HG02981 (cell line): ENCODE measurements at regions not wholly inside any gene's neighbourhood (a gene's known extent, or its start where the extent isn't known, plus 50 kb on each side); places are given as distances from the start of the nearest gene placed in this dataset.
"Not testable (repeated sequence)": the region's sequence is repeated elsewhere in the genome, so short reads cannot be mapped to it uniquely, and the experiment has no call there.

Source experiments
- ATAC-seq: cut with Tn5 transposase; IDR thresholded peaks from one replicate; pipeline ENCODE4 v1.9.1; 2021; ENCODE audit warnings: mild to moderate bottlenecking, moderate library complexity; ENCODE audit not compliant: unreplicated experiment

DNA sequence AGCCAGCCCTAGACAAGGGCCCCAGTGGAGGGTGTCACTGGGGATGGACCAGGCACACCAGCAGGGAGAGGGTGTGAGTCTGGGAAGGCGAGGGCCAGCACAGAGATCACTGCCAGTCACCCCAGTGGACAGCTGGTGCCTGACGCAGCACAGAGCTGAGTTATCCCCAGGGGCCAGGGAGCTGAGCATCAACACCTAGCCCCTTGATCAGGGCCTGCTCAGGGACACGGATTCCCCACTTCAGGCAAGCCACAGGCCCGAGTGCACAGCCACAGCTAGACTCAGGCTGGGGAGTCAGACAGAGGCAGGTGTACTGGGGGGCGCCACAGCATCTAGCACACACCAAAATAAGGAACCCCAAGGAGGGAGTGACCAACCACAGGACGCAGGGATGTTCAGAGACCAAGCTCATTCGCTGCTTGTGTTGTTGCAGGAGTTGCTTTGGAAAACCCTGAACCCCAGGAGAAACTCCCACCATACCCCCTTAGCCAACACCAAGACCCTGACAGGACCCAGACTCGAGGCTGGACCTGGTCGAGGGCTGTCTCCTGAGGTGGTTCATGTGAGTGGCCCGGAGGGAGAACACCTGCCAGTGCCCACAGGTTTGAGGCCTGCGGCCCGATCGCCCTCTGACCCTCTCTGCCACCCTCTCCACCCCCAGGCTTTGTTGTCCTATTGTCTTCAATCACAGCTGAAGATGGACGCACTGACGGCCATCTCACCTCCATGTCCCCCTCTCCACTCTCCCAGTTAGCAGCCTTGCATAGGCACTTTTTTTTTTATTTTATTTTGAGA is 146.8 kb downstream of the TPRA1 start:
- ATAC-seq, result no peak

DNA sequence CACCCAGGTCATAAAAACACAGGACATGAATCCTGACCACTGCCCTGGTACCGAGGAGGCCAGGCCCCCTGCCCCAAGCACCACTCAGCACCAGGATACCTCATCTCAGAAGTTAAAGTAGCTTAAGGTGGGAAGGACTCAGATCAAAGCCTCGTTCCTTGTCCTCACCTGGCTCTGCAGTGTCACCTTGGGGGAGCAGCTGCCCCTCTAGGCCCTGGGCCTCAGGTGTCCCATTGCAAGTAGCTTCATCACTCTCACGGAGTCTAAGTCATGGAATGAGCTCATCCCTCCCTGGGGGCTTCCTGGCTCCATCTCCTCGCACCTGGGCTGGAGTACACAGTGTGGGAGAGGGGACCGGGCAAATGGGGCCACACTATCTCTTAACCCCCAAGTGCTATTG is 148.0 kb downstream of the TPRA1 start:
- ATAC-seq, result no peak

DNA sequence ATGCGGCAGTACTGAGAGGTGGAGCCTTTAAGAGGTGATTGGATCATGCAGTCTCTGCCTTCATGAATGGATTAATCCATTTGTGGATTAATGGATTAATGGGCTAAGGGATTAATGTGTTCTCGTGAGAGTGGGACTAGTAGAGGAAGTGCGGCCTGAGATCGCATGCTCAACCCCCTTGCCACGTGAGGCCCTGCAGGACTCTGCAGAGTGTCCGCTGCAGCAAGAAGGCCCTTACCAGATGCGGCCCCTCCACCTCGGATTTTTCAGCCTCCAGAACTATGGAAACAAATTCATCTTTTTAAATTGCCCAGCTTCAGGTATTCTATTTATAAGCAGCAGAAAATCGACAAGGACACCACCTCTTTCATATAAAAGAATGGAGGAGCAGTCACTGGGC is 148.8 kb downstream of the TPRA1 start:
- no peak for ATAC-seq

DNA sequence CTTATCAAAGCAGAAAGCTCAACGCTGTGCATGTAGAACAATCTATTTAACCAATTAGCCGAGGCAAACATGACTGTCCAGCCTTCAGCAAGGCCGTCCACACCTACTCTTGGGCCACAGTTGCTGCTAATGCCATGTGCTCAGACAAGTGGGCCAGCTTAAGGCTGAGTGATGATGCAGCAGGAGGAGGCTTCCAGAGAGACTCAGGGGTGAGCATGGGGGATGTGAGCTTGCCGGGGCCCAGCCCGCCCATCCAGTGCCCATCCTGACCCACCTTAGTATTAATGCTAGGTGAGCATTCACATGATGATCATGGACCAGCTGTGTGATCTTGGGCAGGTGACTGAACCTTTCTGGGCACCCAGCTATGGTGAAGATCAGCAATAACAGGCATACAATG is 150.1 kb downstream of the TPRA1 start:
- no peak for ATAC-seq

DNA sequence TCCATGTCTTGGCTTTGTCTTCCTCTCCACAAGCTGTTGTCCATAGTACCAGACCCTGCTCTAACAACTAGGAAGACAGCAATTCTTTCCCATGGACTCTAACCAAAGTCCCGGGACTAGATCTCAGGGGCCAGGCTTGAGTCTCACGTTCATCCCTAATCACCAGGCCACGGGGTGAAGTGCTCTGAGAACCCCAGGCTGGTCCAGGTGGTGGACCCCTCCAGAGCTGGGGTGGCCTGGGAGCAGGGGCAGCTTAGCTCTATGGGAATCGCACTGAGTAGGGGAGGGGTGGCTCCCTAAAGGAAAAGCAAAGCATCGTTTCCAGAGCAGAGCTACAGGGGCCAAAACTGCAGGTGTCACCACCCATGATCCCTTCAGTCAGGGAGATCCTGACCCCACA is 150.9 kb downstream of the TPRA1 start:
- ATAC-seq, result no peak

DNA sequence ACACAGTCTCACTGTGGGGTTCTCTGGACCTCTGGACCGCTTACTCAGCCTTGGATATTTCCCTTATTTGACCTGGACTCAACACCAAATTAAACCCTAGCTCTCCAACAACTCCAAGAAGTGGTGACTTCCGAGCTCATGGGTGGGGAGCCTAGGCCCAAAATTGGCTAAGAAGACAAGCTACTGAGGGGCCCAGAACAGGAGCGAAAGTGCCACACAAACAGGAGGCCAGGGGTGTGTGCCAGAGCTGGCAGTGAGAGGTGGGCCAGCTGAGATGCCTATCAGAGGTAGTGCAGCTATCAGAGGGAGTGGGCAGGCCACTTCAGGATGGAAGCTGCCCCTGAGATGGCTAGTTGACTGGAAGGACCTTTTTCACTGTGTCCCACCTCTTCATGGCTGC is 151.1 kb upstream of the PRR20G start:
- ATAC-seq, result no peak

DNA sequence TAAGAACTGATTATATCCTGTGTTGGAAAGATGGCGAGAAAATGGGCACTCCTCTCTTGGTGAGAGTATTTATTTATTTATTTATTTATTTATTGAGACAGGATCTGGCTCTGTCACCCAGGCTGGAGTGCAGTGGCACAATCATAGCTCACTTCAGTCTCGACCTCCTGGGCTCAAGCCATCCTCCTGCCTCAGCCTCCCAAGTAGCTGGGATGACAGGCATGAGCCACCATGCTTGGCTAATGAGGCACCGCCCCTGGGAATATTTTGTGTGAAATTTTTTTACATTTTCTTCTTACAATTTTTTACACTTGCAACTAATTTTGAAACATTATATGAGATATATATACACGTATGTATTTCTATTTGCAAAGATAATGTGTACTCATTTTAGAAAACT is 150.5 kb upstream of the PRR20G start:
- ATAC-seq, result no peak

DNA sequence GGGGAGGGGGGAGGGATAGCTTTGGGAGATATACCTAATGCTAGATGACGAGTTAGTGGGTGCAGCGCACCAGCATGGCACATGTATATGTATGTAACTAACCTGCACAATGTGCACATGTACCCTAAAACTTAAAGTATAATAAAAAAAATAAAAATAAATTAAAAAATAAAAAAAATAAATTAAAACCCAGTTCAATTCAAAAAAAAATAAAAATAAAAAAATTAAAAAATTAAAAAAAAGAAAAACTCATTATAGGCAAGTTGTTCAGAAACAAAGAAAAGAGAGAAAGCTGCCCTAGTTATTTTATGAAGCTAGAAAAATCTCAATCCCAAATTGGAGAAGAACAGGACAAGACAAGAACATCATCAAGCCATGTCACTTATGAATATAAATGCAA is 147.5 kb upstream of the PRR20G start:
- ATAC-seq, result not testable (repeated sequence)

DNA sequence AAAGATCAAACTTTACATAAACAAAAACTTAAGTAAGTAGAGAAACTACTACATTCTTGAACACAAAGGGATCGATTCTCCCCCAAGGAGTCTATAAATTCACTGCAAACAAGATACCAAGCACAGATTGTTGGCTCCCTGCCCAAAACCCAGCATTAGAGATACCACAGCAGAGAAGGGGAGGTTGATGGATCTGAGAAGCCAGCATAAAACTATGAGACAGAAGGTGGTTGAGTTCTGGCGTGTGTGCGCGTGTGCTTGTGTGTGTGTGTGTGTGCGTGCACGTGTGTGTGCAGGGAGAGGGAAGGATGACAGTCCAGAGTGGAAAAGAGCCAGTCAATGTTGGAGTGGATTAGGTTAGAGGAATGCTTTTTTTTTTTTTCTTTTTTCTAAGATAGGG is 143.2 kb upstream of the PRR20G start:
- ATAC-seq, result no peak

DNA sequence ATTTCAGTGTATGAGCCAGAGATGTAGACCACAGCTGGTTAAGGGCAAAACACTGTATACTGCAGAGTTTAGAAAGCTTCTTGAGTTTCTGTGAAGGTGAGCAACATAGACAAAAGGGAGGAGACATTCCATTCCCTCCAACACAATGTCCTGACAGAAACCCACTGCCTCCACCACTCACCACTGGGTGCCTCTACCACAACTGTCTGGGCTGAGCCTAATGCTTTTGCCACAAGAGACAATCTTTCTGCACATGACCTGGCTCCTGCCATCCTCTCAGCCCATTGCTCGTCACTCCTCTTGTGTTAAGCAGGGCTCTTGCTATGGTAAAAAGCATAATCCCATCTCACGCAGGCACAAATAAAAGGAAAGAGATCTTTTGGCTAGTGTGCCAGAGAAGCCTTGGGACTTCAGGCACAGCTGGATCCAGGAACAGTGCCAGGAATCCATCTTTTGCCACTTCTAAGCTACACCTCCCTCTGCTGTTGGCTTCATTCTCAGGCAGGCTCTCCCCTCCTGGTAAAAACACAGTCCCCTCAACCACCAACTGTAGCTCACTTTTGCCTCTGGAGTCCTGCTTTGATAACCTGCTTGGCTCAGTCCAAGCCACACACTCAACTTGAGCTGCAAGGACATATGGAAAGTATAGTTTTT is 140.6 kb upstream of the PRR20G start:
- no peak for ATAC-seq

DNA sequence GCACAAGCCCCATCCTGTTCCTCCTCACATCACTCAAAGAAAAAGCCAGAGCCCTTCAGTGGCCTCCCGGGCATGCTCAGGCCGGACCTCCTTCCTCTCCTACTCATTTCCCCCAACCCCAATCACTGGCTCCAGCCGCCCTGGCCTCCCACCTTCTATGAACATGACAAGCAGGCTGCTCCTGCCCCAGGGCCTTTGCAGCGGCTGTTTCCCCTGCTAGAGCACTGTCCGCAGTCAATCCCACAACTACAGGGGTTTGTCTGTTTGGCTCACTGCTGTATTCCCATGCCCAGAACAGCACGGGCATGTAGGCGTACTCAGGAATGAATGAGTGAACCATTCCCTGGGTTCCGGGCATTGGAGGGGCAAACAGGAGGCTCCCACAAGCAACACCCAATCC is 139.8 kb upstream of the PRR20G start:
- no peak for ATAC-seq

DNA sequence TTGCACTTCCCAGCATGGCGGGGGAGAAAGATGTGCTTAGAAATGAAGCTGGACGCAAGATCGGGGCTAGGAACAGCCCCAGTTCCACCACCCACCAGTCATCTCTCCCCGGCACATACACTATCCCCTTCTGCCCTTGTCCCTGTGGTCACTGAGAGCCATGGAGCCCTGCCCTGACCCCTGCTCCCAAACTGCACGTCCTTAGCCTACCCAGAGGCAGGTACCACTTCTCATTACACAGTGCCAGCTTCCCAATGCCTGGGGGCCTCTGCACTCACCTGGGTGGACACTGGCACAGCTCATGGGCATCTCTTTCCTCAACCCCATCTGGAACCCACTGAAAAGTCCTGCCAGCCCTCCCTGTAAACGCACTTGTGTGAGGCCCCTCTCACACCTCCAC is 139.3 kb upstream of the PRR20G start:
- no peak for ATAC-seq

DNA sequence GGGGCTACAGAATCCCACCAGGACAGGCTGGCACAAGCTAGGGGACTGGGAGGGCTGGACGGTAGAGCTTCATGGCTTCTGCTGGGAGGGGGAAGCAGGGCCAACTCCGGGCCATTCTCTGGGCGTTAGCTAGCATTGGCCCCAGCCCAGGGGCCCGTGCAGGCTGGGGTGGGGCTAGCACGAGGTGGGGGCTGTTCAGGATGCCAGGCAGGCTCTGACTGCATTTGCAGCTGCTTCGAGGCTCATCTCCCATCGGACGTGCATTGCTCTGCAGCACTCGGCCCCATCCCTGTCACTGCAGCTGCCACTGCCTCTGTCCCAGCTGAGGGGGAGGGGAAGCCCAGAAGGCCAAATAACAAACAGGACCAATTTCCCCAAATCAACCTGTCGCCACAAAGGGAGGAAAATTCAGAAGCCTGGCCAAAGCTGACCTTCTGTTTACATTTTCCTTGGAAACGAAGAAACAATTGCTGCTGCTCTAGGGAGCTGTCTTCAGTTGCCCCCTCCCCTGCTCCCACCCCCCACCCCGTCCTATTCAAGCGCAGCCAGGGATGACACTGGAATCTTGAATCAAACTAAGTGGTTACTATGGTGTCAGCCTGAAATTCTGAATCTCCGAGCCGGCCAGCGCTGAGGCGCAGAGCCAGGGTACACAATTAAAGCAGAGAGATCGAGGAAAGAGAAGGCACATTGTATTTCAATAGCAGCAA is 138.8 kb upstream of the PRR20G start:
- no peak for ATAC-seq

DNA sequence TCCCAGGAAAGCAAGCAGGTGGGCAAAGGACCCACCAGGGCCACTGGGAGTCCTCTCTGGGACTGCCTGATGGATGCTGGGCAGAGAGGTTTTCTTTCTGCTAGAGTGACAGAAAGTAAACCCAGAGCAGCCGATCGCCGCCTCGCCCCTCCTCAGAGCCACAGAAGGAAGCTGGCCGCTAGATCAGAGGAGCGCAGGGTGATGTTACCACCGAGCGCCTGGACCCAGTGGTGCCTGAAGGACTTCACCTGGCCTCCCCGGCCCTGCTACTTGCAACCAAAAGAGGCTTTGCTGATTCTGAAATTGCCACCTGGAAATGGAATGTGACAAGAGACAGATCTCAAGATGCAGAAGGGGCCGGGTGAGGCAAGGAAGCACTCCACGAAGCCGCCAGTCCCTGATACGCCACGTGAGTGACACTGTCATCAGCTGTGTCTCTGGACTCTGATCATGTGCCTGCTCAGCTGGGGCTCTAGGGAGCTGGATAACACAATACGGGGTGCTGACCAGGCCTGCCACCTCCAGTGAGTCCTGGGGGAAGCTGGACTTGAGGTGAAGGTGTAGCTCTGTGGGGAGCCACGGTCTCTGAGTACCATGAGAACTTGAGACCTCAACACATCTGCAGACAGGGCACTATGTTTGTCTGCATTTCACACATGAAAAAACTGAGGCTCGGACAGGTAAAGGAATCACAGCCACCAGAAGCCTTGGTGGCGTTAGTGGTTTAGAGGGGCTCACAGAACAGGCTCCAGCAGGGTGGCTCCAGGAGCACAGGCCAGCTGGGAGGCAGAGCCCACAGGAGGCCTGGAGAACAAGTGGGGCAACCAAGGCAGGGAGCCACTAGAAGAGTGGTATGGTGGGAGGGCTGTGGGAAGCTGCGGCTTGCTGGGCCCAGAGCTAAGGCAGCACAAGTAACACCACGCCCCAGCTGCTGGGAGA is 137.9 kb upstream of the PRR20G start:
- ATAC-seq, result no peak

DNA sequence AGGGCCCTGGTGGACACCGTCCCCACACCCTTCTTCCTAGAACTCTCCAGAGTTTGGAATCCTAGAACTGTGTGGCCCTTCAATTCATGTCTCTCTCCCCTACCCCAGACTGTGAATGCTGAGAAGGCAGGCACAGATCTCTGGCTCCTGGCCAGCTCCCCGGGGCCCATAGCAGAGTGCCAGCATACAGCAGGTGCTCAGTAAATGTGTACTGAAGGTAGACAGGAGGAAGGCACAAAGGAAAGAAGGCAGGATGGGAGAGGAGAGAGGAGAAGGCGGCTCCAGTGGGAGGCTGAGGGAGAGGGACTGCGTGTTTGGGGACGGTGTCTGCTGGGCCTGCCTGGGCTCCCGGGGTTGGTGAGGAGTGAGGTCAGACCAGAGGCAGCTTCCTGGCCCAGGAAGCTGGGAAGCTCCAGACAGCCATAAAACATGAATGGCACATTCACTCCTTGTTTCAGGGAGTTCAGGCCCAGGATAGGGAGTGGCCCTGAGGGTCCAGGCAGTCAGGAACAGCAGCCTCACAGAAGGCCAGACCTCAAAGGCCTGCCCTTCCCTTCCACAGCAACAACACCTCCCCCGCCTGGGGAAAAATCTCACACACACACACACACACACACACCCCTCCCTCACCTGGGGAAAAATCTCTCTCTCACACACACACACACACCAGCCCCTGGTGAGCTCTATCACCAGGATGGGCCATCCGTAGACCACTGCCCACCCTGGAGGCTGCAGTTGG is 137.1 kb upstream of the PRR20G start:
- no peak for ATAC-seq

DNA sequence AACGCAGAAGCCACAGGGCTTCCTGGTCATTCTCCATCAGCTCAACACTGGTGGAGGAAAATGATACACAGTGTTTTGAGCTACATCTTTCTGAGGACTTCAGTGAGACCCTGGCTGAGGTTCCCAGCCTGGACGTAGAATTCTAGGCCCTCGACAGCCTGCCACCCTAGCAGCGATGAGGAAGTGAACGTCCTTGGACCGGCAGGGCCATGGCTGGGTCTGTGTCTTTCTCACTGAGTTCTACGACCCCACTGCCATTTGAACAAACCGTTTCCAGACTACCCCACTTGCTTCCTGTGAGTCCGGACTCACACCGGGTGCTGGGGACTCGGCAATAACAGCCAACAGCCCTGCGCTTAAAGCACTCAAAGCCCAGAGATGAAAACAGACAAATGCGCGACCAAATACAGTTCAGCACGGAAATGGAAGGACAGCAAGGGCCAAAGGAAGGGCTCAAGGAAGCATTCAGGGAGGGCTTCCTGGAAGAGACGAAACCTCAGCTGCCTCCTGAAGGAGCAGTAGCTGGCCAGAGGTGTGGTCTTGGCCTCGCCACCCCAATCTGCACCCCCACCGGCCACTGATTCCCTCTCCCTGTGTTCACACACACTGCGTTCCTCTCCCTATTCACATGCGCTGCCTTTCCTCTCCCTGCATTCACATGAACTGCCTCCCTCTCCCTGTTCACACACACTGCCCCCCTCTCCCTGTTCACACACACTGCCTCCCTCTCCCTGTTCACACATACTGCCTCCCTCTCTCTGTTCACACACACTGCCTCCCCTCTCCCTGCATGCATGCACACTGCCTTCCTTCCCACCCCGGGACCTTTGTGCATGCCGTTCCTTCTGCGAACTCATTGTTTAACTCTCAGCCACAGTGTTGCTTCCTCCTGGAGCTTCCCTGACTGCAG is 136.3 kb upstream of the PRR20G start:
- ATAC-seq, result no peak

DNA sequence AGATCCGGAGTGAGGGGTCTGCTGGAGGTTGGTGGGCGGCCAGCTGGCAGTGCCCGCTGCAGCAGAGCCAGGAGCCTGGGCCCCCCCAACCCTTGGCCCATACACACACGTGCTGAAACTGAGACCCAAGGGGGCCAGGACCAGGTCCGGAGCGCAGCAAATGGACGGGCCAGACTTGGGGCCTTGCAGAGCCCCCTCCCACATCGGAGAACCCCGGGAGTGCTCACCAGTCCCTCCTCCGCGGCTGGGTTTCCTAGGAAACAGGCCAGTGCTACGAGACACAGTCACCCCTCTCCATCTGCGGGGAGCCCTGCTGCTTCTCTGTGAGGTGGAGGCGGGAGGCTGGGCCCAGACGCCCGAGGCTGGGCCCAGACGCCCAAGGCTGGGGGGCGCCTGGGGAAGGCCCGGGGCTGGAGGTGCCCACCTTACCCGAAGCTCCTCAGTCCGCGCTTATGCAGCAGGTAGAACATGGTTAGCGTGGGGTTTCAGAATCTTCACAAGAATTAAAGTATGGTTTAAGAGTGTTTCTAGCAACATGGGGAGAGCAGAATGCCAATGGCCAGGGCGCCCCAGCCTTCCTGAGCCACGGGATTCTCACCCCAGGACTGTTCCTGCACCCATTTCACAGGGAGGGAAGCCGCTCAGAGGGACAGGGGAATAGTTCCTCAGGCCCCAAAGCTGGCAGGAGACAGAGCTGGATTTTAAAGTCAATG is 135.0 kb upstream of the PRR20G start:
- no peak for ATAC-seq

DNA sequence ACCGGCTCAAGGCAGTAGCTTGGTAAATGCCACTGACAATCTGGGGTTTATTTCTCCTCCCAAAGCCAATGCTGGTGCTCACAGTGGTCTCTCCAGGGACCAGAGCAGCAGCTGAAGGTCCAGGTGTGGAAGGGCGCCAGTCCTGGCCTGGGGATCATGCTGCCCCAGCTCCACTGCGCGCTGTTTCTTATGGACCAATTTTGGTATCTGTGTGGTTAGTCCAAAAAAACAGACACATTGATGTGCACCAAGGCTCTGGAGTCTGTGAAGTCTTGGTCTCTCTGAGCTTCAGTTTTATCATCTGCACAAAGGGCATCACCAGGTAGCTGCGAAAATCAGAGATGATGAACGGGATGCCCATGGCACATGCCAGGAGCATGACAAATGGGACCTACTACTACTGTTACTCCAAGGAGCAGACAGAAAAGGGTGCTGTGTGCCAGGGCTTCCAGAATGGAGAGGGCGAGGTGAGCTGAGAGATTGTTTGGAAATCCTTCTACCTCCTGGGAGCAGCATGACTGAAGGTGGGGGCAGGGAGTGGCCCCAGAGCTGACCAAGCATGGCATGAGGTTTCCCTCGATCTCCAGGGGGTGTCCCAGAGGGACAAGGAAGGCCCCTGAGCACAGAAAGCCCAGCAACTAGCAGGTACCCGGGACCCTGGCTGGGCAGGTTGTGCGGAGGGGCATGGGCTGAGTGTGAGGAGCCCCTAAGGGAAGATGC is 134.3 kb upstream of the PRR20G start:
- no peak for ATAC-seq
